Stimulated activated CD4-positive, alpha-beta T cell treated with anti-CD3 and anti-CD28 coated beads, Interleukin-2, amount 100 ng/mL, for 48 hours (primary cell): ENCODE measurements at regions not wholly inside any gene's neighbourhood (a gene's known extent, or its start where the extent isn't known, plus 50 kb on each side); places are given as distances from the start of the nearest gene placed in this dataset.
"Not testable (repeated sequence)": the region's sequence is repeated elsewhere in the genome, so short reads cannot be mapped to it uniquely, and the experiment has no call there.

Source experiments
- DNase-seq, 2 donors: peaks; one replicate each; pipeline ENCODE4 v3.0.0-alpha.2; 2020

- DNase-seq: no peak
Observed at GRCh38 chr13:90882551-90882950, 464.9 kb upstream of the MIR17HG start.

GRCh38 chr13:90883592-90883991, 463.9 kb upstream of the MIR17HG start:
- no peak for DNase-seq

- DNase-seq: no peak
Observed at GRCh38 chr13:90884066-90884465, 463.4 kb upstream of the MIR17HG start.

DNA sequence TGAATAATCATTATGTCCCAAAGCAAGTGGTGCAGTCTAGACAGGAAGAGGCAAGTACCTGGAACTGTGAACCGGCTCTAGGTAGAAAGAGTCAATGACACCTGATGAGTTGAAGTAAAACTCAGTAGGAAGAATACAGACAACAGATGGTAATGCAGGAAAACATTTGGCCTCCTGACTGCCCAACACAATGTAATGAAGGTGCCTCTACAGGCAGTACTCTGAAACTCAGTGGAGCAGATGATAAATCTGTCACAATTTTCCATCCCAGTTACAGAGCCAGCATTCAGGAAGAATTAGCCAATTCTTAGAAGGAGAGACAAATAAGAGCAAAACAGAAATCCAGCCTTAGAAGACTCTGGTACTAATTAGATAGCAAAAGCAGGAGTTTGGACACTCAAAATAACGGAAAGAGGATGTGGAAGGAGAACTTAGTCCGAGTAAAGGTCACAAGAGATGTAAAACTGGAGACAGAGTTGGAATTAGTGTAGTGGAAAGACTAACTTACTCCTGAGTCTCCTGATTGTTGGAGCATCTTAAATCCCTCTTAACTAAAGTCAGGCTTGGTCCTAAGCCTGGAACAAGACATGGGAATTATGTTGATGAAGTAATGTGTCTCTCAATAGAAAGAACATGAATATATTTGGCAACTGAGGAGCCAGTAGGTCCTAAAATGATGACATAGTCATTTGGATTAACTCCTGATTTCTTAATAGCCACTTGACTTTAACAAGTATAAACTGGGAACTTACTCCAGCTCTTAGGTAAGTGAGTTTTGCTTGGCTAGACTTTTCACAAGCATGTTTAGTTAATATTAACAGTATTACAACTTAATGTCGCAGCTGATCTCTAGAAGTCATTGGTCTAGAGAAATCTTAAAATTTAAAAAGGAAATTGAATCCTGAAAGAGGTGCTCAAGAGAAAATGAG, 457.3 kb upstream of the MIR17HG start:
- DNase-seq: no peak

DNA sequence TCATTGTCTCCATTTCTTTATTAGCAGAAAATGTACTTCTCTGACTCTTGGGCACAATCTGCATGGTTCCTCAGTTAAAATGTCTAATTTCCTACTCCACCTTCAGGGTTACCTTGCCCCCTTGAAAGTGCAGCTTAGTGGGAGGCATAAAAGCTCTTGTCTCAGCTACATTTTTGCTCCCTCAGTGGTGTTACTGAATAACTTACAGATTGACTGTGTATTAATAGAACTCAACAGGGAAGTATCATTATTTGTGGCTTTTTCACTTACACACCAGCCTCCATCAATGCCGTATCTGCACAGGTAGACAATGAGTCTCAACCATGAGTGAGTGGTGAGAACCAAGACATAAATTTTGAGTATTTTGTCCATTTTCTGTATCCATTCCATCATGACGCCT, 456.2 kb upstream of the MIR17HG start:
- DNase-seq: no peak

- not testable (repeated sequence) for DNase-seq
Observed at GRCh38 chr13:90893199-90893598, 454.3 kb upstream of the MIR17HG start.

DNA sequence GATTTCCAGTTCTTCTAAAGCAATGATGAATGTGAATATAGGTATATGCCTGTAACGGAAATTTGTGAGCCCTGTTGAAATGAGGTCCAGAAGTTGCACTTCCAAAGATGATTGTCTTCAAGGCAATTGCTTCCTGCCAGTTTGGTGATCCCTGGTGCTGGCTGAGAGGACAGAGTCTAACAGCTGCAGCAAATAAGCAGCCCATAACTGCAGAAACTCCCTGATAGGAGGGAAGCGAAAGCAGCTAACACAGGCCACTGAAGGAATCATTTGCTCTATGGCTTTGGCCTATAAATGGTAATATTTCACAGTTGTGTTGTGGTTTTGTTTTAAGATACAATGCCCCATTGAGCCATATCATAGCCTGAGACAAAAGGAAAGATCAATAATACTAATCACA, 451.5 kb upstream of the MIR17HG start:
- DNase-seq: no peak

GRCh38 chr13:90898811-90899210, 448.7 kb upstream of the MIR17HG start:
- no peak for DNase-seq

- no peak for DNase-seq
Observed at GRCh38 chr13:90899416-90899815, 448.1 kb upstream of the MIR17HG start.

DNA sequence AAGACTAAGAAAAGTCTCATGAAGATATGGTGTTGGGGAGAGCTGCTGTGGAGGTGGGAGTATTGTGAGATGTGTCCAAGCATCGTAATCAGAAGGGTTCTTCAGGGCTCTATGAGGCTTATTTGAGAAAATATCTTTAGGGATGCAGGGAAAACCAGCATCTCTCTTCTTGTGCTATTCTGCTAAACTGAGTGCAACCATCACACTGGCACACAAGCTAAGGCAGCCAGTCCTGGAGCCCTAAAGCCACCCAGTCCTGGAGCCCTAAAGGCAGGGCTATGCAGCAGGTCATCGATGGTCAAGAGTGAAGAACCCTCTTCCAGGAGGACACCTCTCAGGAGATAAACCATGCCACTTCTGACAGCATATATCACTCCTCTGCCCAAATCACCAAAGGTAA, 445.2 kb upstream of the MIR17HG start:
- no peak for DNase-seq

DNA sequence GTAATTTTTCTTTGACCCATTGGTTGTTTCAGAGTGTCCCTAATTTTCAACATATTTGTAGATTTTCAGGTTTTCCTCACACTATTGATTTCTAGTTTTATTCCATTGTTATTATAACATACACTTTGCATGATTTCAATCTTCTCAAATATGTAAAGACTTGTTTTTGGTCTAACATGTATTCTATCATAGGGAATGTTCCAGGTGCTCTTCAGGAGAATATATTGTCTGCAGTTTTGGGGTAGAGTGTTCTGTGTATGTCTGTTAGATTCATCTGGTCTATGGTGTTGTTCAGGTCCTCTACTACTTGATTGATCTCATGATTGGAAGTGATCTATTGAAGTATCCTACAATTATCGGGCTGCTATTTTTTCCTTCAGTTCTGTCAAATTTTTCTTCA, 440.9 kb upstream of the MIR17HG start:
- DNase-seq: no peak

- no peak for DNase-seq
Observed at GRCh38 chr13:90908792-90909191, 438.7 kb upstream of the MIR17HG start.

GRCh38 chr13:90910018-90910639, 437.4 kb upstream of the MIR17HG start:
- no peak for DNase-seq

DNA sequence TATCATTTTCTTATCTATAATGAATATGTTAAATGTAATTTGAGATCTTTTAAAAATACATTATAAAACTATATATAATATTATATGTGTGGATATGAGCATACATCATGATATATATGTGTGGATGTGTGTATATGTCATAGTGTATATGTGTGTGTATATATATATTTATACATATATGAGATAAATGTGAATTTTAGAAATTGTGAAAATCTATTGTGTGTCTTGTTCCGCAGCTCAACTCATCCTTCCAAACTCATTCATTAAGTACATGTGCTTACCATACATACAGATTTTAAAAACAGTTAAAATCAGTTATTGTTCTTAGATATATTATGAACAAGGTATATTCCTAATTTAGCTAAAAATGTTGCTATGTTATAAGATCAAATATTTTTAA, 435.2 kb upstream of the MIR17HG start:
- no peak for DNase-seq

- DNase-seq: no peak
Observed at GRCh38 chr13:90918536-90918935, 429.0 kb upstream of the MIR17HG start.

GRCh38 chr13:90919153-90919552, 428.3 kb upstream of the MIR17HG start:
- no peak for DNase-seq

- DNase-seq: no peak
Observed at GRCh38 chr13:90926459-90926858, 421.0 kb upstream of the MIR17HG start.

- DNase-seq: no peak
Observed at GRCh38 chr13:90928109-90928508, 419.4 kb upstream of the MIR17HG start.

GRCh38 chr13:90933097-90933826, 414.2 kb upstream of the MIR17HG start:
- no peak for DNase-seq

GRCh38 chr13:90934741-90935140, 412.7 kb upstream of the MIR17HG start:
- no peak for DNase-seq

DNA sequence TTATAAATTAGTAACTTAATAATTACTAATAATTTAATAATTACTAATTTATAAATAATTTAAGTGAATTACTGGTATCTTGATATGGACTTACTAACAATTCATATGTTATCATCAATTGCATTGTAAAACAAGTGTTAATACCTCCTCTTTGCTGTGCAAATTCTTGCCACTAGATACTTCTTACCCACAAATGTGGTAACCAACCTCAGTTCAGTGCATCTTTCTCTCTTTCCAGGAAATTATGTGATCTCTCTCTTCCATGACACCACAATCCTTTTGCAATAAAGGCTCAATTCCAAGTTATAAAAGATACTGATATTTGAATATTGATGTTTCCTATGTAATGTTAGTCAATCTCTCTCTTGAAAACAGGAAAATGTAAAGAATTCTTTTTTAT, 408.6 kb upstream of the MIR17HG start:
- DNase-seq: no peak

- DNase-seq: no peak
Observed at GRCh38 chr13:90943946-90944345, 403.5 kb upstream of the MIR17HG start.

DNA sequence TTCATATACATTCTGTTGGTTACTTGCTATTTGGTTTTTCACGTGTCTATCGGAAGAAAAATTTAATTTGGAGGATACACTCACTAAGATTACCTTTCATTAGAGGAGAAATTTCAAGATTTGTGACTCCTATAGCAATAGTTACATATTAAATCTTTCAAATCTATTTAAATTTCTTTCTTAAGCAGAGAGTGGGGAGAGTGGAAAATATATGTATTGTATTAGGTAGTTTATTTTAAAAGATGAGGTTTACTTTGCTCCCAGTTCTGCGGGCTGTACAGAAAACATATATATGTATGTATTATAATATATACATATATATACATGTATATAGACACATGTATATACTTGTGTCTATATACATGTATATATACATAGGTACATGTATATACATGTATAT, 402.3 kb upstream of the MIR17HG start:
- not testable (repeated sequence) for DNase-seq

GRCh38 chr13:90946125-90946524, 401.4 kb upstream of the MIR17HG start:
- not testable (repeated sequence) for DNase-seq
